GM18502 (cell line): ENCODE measurements at regions not wholly inside any gene's neighbourhood (a gene's known extent, or its start where the extent isn't known, plus 50 kb on each side); places are given as distances from the start of the nearest gene placed in this dataset.
"Not testable (repeated sequence)": the region's sequence is repeated elsewhere in the genome, so short reads cannot be mapped to it uniquely, and the experiment has no call there.

Experiments
- ATAC-seq: cut with Tn5 transposase; IDR thresholded peaks from one replicate; pipeline ENCODE4 v1.9.1; 2021; ENCODE audit warnings: mild to moderate bottlenecking; ENCODE audit not compliant: unreplicated experiment, poor library complexity

DNA sequence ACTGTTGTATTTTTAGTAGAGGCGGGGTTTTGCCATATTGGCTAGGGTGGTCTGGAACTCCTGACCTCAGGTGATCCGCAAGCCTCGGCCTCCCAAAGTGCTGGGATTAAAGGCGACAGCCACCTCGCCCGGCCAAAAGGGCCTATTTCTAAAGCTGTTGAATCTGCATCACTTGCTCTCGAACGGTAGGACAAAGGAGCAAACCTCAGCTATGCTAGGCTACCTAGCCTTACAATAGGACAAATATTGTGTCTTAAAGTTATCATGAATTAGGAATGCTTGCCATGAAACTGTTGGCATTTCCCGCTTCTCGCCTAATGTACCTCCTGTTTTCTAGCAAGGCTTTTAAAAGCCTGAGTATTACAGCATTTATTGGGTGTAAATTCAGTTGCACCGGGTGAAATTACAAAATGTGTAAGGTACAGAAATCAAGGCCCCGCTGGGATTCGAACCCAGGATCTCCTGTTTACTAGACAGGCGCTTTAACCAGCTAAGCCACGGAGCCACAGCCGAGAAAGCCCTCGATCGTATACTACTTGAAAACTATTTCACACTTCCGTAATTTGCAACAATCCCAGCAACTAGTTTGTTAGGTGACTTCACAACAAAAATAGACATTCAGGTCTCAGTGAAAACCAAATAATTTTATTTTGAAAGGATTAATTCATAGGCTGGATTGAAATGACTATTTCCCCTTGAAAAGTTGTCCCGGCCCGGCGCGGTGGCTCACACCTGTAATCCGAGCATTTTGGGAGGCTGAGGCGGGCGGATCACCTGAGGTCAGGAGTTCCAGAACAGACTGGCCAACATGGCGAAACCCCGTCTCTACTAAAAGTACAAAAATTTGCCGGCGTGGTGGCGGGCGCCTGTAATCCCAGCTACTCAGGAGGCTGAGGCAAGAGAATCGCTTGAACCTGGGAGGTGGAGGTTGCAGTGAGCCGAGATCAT is 211.6 kb upstream of the ZNF184 start:
- no peak for ATAC-seq

DNA sequence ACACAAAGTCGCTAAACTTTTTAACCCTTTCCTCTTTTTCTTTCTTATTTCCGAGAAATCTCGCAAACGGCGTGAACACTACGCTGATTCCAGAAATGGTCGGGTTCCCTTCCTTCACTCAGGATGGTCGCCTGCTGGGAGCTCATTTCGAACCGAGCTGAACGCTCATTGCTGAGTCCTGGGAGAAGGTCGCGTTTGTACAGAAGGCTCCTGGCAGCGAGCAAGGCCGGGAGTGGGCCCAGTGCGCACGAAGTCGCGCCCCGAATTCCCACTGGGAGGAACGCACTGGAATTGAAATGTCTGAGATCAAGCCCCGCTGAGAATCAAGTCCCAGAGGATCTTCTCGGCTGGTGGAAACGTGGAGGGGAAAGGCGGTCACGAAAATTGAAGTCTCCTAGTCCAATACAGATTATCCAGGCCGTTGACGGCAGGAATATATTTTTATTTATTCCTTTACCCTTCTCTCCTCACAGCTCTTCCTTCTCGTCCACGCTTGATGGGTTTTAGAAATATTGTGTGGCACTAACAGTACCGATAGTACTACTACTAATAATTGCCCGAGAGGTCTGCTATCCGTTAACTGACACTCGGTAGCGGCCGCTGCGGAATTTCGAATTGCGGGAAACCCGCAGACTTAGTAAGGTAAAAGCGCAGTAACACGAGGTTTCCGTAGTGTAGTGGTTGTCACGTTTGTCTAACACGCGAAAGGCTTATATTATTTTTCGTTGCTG is 207.2 kb upstream of the ZNF184 start:
- no peak for ATAC-seq

DNA sequence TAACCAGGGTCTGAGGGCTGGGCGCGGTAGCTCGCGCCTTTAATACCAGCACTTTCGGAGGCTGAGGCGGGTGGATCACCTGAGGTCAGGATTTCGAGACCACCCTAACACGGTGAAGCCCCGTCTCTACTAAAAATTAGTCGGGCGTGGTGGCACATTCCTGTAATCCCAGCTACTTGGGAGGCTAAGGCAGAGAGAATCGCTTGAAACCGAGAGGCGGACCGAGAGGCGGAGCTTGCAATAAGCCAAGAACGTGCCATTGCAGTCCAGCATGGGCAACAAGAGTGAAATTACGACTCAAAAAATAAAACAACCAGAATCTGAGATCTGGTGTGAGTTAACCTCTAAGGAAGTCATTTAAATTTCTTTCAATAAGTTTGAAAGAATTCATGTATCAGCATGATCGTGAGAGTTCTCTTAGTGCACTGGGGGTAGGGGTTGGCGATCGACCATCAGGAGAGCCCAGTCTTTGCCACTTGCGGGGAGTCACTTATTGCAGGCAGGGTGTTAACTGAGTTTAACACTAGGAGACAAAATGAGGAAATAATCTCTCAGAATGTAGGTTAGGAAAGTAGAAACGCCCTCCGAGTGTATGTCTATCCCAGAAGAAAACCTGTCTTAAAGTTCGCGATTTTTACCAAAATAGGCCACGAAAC is 206.5 kb upstream of the ZNF184 start:
- ATAC-seq = no peak

DNA sequence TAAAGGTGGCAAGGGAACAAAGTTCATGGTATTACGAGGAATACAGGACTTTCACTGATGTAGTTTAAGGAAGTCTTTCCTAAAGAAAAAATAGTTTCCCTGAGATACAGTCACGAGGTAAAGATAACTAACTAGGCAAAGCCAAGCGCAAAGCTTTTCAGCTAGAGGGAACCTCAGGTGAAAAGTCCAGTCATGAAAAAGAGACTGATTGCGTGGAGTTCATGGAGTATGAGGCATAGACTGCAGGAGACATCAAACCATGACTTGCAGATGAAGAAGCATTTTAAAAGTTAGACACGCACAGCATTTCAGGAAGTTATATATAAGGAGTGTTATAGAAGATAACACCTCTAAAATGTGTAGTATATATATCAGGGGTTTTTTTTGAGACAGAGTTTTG is 205.6 kb upstream of the ZNF184 start:
- no peak for ATAC-seq

DNA sequence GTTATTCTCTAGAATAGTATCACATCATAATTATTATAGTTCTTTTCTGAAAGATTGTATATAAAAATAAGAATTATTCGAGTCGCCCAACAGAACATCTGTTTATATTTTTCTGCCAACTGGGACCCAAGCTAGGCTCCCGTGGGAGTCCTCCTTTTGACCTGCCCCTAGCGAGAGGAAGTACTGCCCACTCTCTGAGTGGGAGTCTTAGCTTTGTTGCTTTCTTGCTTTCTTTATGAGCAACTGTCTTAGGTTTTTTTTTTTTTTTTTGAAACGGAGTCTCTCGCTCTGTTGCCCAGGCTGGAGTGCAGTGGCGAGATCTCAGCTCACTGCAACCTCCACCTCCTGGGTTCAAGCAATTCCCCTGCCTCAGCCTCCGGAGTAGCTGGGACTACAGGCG is 202.0 kb upstream of the ZNF184 start:
- no peak for ATAC-seq

DNA sequence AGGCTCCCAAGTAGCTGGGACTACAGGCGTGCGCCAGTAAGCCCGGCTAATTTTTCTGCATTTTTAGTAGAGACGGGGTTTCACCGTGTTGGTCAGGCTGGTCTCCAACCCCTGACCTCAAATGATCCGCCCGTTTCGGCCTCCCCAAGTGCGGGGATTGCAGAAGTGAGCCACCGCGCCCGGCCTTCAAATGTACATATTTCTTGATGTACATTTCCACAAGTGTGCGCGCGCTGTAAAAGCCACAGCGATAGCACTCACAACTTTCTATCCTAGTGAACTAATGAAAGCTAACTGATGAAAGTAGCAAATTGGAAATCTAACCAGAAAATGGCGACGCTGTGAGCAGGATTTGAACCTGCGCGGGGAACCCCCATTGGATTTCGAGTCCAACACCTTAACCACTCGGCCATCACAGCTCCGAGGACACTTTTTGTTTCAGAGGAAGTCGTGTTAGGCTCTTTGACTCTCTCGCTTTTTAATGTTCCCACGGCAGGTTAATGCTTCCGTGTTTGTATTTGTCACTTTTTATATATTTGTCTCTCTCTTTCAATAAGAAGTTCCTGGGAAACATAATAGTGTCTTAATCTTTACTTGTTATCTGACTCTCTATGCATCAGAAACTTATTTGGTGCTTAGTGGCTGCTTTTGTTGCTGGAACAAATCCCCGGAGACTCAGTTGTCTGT is 199.4 kb upstream of the ZNF184 start:
- ATAC-seq = peak; percentile 64

DNA sequence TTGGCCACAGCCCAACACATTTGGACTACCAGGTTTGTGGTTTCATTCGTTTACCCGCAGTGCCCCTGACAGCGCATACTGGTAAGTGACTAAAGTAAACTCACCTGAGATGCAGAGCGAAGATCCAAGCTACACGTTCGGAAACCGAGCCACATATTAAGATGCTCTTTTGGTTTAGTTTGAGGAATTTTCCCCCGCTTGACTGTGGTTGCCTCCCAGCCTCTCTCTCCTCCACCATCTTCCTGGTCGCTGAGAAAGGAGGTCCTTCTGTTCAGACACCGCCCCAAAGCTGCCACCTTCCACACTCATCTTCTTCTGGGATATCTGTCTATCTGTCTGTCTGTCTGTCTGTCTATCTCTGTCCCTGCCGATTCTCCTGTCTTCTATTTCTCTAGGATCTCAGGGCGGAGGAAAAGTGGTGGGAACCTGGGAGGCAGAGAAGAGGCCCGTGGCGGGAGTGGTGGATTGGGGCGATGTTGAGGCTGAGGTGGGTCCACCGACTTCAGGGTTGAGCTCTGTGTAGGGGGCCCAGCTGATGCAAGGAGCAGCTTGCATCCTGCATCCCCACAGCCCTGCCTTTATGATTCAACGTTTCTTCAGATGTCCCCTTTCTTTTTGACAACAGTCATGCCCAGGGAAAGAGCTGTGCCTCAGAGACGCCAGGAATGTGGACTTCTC is 196.9 kb upstream of the ZNF184 start:
- no peak for ATAC-seq

DNA sequence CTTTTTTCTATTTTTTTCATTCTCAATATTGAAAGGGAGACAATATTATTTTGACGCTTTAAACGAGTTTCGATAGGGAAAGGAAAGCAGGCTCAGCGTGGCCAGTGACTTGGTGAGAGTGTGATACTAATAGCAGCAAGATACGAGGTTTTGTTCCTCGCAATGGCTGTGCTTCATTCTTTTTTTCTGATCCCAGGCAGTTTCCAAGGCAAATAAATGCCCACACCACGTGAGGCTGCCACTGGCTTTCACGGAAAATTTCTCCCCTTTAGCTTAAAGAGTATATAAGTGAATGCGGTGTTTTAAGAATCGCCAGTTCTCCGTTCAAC is 196.4 kb upstream of the ZNF184 start:
- no peak for ATAC-seq

DNA sequence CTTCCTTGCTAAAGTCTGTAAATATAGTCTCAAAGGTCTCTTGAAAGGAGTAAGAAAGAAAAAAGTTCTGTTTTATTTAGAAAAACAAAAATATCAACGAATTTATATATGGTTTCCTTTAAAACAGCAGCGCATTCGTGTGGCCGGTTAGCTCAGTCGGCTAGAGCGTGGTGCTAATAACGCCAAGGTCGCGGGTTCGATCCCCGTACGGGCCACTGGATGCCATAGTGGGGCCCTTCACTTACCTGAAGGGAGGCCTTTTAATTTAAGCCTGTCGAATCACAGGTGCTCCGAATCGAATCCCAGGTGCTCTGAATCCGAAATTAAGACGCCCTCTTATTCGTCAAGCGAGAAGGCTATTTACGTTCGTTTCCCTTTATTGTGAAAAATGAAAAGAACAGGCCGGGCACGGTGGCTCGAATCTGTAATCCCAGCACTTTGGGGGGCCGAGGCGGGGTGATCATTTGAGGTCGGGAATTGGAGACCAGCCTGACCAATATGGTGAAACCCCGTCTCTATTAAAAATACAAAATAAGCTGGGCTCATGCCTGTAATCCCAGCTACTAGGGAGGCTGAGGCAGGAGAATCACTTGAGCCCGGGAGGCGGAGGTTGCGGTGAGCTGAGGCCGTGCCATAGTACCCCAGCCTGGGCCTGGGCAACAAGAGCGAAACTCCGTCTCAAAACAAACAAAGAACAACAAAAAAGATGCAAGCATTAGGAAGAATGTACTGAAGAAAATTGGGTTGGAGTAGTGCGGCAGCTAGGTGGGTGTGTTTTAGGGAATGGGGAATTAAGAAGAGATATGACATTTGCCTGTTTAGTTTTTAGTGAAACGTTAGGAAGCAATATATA is 195.8 kb upstream of the ZNF184 start:
- no peak for ATAC-seq

DNA sequence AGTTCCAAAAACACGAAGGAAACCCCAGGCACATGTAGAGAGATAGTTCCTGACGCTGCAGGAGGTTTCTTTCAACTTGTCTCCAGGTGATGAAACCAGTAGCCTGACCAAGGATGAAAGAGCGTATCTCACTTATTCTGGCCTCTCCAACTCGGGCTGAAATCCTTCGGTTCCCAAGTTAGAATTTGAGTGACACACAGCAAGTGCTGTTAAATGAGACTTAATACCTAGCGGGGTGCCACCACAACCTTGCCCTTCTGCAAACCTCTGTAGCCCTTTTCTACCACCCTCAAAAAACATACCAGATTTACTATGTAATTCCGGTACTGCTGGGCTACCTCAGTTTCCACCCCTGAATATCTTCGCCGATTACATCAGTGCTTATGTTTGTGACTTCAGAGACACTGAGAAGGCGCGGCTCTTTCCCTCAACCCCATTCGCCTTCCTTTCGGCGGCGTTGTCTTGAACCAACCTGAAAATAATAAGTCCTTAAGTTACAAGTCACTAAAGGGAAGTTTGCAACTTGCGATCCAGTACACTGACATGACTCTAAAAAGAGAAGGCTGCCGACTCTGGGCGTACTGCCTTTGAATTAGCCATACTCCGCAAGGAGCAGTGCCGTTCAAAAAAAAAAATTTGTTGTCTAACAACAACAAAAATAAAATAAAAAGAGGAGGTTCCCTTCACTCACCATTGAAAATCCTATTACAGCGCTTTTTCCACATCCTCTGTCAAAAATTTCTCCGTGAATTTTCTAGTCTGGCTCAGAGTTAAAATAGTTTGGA is 194.9 kb upstream of the ZNF184 start:
- no peak for ATAC-seq

DNA sequence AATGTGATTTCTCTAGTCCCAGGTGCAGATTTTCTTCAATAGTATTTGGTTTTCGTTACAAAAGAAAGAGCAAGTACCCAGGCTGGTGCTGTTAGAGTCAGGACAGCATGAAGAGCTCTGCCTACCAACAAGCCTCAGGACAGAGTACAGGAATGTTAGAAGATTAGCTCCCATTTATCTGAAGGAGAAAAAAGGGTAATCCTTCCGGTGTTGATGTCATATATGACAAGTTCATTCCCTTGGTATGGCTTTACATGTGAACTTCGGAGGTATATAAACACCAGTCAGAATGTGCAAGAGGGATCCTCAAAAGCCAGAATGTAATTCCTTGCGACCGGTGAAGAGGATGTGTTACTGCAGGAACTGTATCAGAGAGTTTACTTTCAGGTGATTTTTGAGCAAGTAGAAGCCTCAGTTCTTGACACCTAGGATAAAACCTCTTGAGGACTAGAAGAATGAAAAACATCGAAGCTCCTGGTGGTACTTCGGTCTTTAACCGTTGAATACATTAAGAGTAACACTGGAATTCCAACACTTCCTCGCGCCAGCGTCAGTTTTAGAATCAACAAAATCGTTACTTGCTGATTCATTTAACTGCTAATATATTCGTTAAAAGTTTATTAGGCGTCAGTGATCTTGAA is 194.2 kb upstream of the ZNF184 start:
- no peak for ATAC-seq

DNA sequence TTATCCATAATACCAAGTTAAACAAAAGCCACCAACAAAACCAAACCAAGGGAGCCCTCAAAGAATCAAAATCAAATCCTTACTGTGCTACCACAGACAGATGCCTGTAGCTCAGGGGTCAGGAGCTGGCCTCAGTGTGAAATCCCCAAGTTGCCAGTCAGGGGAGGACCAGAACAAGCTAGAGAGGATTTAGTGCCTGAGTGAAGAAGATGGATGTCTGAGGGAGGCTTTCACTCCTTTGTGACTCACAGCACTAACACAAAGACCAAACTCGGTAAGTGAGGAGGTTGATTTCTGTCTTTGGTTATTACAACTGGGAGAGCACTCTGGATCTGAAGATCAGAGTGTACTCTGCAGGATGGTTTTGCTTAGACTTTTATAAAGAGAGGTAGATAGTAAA is 189.9 kb upstream of the ZNF184 start:
- ATAC-seq = no peak

DNA sequence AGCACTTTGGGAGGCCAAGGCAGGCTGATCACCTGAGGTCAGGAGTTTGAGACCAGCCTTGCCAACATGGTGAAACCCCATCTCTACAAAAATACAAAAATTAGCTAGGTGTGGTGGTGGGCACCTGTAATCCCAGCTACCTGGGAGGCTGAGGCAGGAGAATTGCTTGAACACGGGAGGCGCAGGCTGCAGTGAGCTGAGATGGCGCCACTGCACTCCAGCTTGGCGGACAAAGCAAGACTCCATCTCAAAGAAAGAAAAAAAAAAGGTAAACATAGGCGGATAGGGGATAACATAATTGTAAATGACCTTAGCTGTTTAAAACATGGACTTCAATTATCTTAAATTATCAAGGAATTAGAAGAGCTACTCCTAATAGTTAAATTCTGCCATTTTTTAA is 189.3 kb upstream of the ZNF184 start:
- ATAC-seq = not testable (repeated sequence)

DNA sequence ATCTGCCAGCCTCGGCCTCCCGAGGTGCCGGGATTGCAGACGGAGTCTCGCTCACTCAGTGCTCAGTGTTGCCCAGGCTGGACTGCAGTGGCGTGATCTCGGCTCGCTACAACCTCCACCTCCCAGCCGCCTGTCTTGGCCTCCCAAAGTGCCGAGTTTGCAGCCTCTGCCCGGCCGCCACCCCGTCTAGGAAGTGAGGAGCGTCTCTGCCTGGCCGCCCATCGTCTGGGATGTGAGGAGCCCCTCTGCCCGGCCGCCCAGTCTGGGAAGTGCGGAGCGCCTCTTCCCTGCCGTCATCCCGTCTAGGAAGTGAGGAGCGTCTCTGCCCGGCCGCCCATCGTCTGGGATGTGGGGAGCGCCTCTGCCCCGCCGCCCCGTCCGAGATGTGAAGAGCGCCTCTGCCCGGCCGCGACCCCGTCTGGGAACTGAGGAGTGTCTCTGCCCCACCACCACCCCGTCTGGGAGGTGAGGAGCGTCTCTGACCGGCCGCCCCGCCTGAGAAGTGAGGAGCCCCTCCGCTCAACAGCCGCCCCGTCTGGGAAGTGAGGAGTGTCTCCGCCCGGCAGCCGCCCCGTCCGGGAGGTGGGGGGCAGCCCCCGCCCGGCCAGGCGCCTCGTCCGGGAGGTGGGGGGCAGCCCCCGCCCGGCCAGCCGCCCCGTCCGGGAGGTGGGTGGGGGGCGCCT is 180.4 kb upstream of the ZNF184 start:
- not testable (repeated sequence) for ATAC-seq

DNA sequence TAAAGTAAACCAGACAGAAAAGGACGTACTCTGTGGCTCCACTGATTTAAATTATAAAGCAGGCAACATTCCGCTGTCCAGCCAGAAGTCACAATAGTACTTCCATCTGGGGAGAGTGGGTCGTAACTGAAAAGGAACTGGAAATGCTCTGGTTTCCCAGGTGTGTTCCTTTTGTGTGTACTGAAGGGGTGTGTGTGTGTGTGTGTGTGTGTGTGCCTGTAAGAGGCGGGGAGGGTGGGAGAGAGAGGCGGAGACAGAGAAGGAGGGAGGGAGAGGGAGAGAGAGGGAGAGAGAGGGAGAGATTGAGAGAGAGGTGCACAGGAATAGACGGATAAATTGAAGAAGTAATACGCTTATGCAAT is 178.4 kb upstream of the ZNF184 start:
- ATAC-seq = no peak

DNA sequence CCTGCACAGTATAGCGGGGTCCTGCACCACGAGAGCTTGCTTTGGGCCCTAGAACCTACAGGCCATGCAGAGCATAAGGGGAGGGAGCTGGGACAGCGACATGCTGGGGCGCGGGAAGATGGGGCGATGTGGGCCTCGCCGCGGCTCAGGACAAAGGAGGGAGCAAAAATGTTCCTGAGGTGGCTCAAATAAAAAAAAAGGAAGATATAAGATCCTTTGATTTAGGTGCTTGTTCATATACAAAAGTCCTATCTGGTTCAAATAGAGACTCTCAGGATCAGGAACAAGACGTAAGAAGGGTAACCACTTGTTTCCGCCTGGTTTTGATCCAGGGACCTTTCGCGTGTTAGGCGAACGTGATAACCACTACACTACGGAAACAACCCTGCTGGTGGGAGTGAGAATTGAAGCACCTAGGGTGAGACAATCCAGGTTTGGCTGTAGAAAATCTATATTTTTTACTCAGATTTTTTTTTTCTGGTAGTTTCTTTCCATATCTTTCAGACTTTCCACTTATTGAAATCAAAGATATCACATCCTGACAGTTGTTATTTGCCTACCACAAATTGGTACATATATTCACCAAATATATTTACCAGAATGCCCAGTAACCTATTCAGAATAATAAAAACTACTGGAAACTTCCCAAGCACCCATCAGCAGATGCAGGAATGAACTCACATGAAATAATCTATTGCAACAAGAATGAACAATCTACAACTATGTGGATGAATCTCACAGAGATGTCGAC is 177.9 kb upstream of the ZNF184 start:
- peak; percentile 67 for ATAC-seq

DNA sequence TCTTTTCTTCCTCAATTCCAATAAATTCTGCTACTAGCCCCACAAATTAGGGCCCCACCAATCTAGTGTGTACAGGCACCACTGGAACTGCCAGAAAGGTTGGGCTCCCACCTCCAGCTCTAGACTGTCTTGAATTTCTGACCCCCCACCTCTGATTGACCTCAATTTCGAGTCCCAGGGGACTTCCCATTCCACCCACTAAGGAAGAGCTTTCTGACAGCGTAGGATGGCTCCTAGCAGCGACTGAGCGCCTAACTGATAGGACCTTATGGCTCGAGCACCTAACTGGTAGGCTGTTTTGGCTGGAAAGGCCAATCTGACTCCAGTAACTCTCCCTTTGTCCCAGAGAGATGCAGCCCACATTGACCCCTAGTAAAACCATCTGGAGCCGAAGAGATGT is 171.6 kb upstream of the ZNF184 start:
- no peak for ATAC-seq
